ENCODE measurements at regions not wholly inside any gene's neighbourhood (a gene's known extent, or its start where the extent isn't known, plus 50 kb on each side); places are given as distances from the start of the nearest gene placed in this dataset.
"Not testable (repeated sequence)": the region's sequence is repeated elsewhere in the genome, so short reads cannot be mapped to it uniquely, and the experiment has no call there.

DNA sequence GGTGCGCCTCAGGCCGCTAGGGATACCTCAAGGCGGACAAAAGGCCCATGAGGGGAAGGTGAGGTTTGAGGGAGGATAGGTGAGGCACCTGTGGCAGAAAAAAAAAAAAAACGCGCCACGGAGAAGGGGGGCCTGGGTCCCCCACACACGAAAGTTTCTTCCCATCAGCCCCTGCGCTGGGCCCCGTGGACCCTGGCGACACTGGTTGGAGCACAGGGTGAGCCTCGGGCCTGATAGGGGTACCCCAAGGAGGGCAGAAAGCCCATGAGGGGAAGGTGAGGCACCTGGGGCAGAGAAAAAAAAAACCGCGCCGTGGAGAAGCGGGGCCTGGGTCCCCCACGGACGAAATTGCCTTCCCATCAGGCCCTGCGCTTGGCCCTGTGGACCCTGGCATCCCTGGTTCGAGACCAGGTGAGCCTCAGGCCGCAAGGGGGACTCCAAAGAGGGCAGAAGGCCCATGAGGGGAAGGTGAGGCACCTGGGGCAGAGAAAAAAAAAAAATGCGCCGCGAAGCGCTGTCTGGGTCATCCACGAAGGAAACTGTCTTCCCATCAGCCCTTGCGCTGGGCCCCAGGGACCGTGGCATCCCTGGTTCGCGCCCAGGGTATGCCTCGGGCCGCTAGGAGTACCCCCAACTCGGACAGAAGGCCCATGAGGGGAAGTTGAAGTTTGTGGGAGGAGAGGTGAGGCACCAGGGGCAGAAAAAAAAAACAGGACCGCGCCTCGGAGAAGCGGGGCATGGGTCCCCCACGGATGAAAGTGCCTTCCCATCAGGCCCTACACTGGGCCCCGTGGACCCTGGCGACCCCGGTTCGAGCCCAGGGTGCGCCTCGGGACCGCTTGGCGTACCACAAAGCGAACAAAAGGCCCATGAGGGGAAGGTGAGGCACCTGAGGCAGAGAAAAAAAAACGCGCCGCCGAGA is 226.2 kb downstream of the CCDC74A start:
- TF ChIP-seq, protein P1, sequence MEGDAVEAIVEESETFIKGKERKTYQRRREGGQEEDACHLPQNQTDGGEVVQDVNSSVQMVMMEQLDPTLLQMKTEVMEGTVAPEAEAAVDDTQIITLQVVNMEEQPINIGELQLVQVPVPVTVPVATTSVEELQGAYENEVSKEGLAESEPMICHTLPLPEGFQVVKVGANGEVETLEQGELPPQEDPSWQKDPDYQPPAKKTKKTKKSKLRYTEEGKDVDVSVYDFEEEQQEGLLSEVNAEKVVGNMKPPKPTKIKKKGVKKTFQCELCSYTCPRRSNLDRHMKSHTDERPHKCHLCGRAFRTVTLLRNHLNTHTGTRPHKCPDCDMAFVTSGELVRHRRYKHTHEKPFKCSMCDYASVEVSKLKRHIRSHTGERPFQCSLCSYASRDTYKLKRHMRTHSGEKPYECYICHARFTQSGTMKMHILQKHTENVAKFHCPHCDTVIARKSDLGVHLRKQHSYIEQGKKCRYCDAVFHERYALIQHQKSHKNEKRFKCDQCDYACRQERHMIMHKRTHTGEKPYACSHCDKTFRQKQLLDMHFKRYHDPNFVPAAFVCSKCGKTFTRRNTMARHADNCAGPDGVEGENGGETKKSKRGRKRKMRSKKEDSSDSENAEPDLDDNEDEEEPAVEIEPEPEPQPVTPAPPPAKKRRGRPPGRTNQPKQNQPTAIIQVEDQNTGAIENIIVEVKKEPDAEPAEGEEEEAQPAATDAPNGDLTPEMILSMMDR (IDR thresholded peaks at IDR 0.05): no peak
- DNase-seq: no peak
- H3K4me3 Mint-ChIP-seq: no peak overlapping the region
- H3K27ac Mint-ChIP-seq: no peak overlapping the region
- H3K36me3 Mint-ChIP-seq (ENCODE audit: low read depth): no peaks in the 10 kb centered on the region
- no peaks in the 10 kb centered on the region for H3K27me3 Mint-ChIP-seq (ENCODE audit: low read depth, poor library complexity)
- no peaks in the 10 kb centered on the region for H3K4me1 Mint-ChIP-seq
- peaks cover 25% of the 10 kb centered on the region for H3K9me3 Mint-ChIP-seq

GRCh38 chr2:131754929-131755720 is 227.4 kb downstream of the CCDC74A start:
- TF ChIP-seq, protein P1 (IDR thresholded peaks at IDR 0.05): no peak
- no peak for DNase-seq
- H3K36me3 Mint-ChIP-seq (ENCODE audit: low read depth): no peaks in the 10 kb centered on the region
- no peak overlapping the region for H3K27ac Mint-ChIP-seq
- H3K9me3 Mint-ChIP-seq: peaks cover 25% of the 10 kb centered on the region
- no peaks in the 10 kb centered on the region for H3K27me3 Mint-ChIP-seq (ENCODE audit: low read depth, poor library complexity)
- no peaks in the 10 kb centered on the region for H3K4me1 Mint-ChIP-seq
- H3K4me3 Mint-ChIP-seq: no peak overlapping the region

- Mint-ChIP-seq H3K27me3 (ENCODE audit: low read depth, poor library complexity) (no peaks in the 10 kb centered on the region), H3K4me1 (no peaks in the 10 kb centered on the region), H3K27ac (no peak overlapping the region), H3K36me3 (ENCODE audit: low read depth) (no peaks in the 10 kb centered on the region), H3K4me3 (no peak overlapping the region), H3K9me3 (peaks cover 25% of the 10 kb centered on the region)
- DNase-seq: no peak
- TF ChIP-seq, protein P1 (IDR thresholded peaks at IDR 0.05): no peak
These were observed 228.6 kb downstream of the CCDC74A start for GRCh38 chr2:131756141-131756907.

- H3K4me1 Mint-ChIP-seq; H3K27me3 Mint-ChIP-seq (ENCODE audit: low read depth, poor library complexity); H3K36me3 Mint-ChIP-seq (ENCODE audit: low read depth); DNase-seq; H3K27ac Mint-ChIP-seq; H3K4me3 Mint-ChIP-seq: not testable (repeated sequence)
- peaks cover 21% of the 10 kb centered on the region for H3K9me3 Mint-ChIP-seq
These were observed 231.3 kb downstream of the CCDC74A start for GRCh38 chr2:131758941-131759340.

DNA sequence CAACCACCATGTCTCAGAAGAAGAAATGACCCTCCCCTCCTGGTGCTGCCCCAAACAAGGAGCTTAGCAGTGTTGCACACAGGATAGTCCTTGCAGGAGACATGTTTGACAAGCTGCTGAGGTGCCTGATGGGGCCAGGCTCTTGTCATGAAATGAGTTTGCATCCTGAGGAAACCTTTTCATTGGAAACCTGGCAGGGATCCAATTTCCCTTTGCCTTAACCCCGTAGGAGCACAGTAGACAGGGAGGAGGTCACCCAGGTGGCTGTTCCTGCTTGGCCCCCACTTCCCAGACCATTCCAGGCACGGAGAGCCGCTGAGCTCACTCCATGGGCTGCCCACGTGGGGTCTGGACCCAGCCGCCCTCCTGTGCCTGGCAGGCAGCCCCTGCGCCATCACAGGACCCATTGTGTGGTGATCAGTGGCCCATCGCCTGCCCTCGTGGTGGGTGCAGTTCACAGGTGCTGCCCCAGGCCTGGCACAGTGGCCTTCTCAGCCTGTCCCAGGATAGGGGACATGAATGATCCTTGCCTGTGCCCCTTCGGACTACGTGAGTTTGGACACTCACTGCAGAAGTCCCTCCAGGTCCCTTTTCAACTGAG is 247.4 kb downstream of the CCDC74A start:
- H3K4me1 Mint-ChIP-seq; H3K4me3 Mint-ChIP-seq; H3K27ac Mint-ChIP-seq; H3K27me3 Mint-ChIP-seq (ENCODE audit: low read depth, poor library complexity); H3K36me3 Mint-ChIP-seq (ENCODE audit: low read depth); H3K9me3 Mint-ChIP-seq; DNase-seq: not testable (repeated sequence)

DNA sequence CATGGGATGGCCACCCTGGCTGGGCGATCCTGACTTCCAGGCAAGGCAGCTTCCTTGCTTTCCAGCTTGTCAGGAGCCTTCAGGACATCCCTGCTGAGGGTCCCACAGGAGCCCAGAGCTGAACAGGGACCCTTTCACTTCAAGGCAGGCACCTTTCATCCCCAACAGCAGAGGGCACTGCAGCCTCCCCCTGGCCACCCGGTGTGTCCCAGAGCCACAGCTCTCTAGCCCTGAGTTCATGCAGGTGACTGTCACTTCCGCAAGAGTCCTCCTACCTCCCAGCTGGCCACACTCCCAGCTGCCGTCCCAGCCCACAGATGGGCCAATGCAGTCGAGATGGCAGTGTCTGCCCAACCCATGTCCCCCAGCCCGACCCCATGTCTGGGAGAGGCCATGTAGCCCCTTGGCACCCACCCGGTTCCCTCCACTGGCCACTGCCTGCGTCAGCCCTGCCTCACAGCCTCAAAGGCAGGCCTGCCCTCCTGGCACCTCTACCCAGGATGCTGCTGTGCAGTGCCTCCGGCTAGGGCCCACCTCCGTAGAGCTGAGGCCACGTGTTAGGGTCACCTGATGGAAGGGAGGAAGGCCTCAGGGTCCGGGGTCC is 248.3 kb downstream of the CCDC74A start:
- not testable (repeated sequence) for H3K4me3 Mint-ChIP-seq; DNase-seq; H3K4me1 Mint-ChIP-seq; H3K9me3 Mint-ChIP-seq; H3K27me3 Mint-ChIP-seq (ENCODE audit: low read depth, poor library complexity); H3K36me3 Mint-ChIP-seq (ENCODE audit: low read depth); H3K27ac Mint-ChIP-seq

GRCh38 chr2:131780446-131780845 is 252.8 kb downstream of the CCDC74A start:
- H3K4me3 Mint-ChIP-seq; H3K27me3 Mint-ChIP-seq (ENCODE audit: low read depth, poor library complexity); H3K4me1 Mint-ChIP-seq; DNase-seq; H3K36me3 Mint-ChIP-seq (ENCODE audit: low read depth); H3K9me3 Mint-ChIP-seq; H3K27ac Mint-ChIP-seq: not testable (repeated sequence)
